NB4 (cell line): ENCODE measurements at regions not wholly inside any gene's neighbourhood (a gene's known extent, or its start where the extent isn't known, plus 50 kb on each side); places are given as distances from the start of the nearest gene placed in this dataset.

Experiments
- DNase-seq: peaks from one replicate; pipeline ENCODE4 v3.0.0; 2010; ENCODE audit warnings: low read depth
- H3K4me3 ChIP-seq: one replicate; pipeline ENCODE4 v1.5.1; 2011; ENCODE audit warnings: mild to moderate bottlenecking, low read depth, low read length, moderate library complexity
- CTCF ChIP-seq: IDR thresholded peaks from one replicate; pipeline ENCODE4 v1.5.1; 2012; ENCODE audit warnings: low read depth, low read length
- MAX ChIP-seq: IDR thresholded peaks from 2 replicates; pipeline ENCODE4 v1.6.1; 2011; ENCODE audit warnings: low read depth, low read length
- MYC ChIP-seq: IDR thresholded peaks from 2 replicates; pipeline ENCODE4 v1.6.1; 2011; ENCODE audit warnings: low read depth, low read length
- POLR2A ChIP-seq: IDR thresholded peaks from 2 replicates; pipeline ENCODE4 v1.6.1; 2011; ENCODE audit warnings: mild to moderate bottlenecking; ENCODE audit not compliant: insufficient read length; ENCODE audit errors: extremely low read depth

GRCh38 chr15:62833646-62834045, 208.9 kb upstream of the TPM1 start:
- TF ChIP-seq MYC (no peak), MAX (no peak)
- no peak overlapping the region for H3K4me3 ChIP-seq
- DNase-seq: no peak

GRCh38 chr15:62834686-62835329, 207.7 kb upstream of the TPM1 start:
- TF ChIP-seq MAX: no peak
- no peak for TF ChIP-seq CTCF
- no peak for TF ChIP-seq POLR2A
- TF ChIP-seq MYC: no peak
- no peak overlapping the region for H3K4me3 ChIP-seq
- DNase-seq: no peak

- no peak overlapping the region for H3K4me3 ChIP-seq
- no peak for DNase-seq
- no peak for TF ChIP-seq CTCF
- TF ChIP-seq POLR2A: no peak
- TF ChIP-seq MYC: no peak
- TF ChIP-seq MAX: no peak
Measured at GRCh38 chr15:62835351-62835750, 207.2 kb upstream of the TPM1 start.

- TF ChIP-seq MYC (no peak), MAX (no peak), CTCF (no peak), POLR2A (no peak)
- no peak overlapping the region for H3K4me3 ChIP-seq
- no peak for DNase-seq
Measured at GRCh38 chr15:62835762-62836161, 206.8 kb upstream of the TPM1 start.

GRCh38 chr15:62840526-62841268, 201.8 kb upstream of the TPM1 start:
- DNase-seq: no peak
- TF ChIP-seq CTCF: no peak
- TF ChIP-seq MAX: no peak
- no peak for TF ChIP-seq POLR2A
- TF ChIP-seq MYC: no peak
- no peak overlapping the region for H3K4me3 ChIP-seq

- no peak for DNase-seq
- no peak for TF ChIP-seq CTCF
- no peak for TF ChIP-seq MYC
- no peak for TF ChIP-seq MAX
- TF ChIP-seq POLR2A: no peak
- H3K4me3 ChIP-seq: no peak overlapping the region
Measured at GRCh38 chr15:62841269-62841628, 201.3 kb upstream of the TPM1 start.
